NCI-H1105 (cell line): ENCODE measurements at regions not wholly inside any gene's neighbourhood (a gene's known extent, or its start where the extent isn't known, plus 50 kb on each side); places are given as distances from the start of the nearest gene placed in this dataset.

Experiments used
- DNase-seq: peaks from one replicate; lab custom pipeline; 2025; lab: John Stamatoyannopoulos, UW

DNA sequence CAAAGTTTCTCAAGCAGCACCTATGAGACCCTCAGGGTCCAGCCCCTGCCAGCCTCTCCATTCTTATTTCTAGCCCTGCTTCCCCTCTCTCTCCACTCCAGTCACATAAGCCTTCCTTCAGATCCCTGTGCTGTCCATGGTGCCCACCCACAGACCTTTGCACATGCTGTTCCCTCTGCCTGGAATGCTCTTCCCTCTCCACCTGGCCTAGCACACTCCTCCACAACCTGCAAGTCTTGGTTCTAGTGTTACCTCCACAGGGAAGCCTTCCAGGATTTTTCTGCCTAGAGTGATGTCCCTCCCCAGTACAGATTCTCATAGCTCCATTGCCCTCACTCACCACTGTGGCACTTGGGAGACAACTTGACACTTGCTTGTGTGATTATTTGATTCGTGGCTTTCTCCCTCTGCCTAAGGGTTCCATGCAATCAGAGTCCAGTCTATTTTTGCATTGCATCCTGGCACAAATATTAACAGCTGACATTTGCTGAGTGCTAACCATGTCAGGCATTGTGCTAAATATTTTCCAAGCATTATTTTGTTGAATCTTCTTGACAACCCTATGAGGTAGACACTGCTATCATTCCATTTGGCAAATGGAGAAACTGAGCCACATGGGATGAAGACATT, 127.3 kb downstream of the SYF2 start:
- no peak for DNase-seq

- DNase-seq: no peak
Measured at GRCh38 chr1:25103164-25103795, 129.0 kb downstream of the SYF2 start.

DNA sequence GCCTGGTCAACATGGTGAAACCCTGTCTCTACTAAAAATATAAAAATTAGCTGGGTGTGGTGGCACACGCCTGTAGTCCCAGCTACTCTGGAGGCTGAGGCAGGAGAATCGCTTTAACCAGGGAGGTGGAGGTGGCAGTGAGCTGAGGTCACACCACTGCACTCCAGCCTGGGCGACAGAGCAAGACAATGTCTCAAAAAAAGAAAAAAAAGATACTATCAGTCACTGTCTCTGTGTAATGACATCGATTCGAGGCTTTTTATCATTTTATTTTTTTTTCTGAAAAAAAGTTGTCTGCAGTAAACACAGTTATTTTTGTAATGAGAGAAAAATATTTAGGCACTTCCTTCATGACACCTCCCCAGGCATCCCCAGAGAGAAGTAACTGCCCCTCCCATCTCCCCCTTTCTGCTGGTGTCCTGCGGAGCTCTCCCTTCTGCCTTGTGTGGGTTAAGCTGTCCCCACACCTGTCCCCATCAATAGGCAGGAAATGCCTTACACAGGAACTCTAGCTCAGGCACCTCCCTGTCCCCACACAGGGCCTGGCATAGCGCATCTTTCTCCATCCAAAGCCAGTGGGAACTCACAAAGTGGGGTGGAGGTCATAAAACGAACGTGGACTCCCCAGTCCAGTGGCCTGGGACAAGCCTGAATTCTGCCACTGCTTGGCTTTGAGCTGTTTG, 132.0 kb downstream of the SYF2 start:
- no peak for DNase-seq

DNA sequence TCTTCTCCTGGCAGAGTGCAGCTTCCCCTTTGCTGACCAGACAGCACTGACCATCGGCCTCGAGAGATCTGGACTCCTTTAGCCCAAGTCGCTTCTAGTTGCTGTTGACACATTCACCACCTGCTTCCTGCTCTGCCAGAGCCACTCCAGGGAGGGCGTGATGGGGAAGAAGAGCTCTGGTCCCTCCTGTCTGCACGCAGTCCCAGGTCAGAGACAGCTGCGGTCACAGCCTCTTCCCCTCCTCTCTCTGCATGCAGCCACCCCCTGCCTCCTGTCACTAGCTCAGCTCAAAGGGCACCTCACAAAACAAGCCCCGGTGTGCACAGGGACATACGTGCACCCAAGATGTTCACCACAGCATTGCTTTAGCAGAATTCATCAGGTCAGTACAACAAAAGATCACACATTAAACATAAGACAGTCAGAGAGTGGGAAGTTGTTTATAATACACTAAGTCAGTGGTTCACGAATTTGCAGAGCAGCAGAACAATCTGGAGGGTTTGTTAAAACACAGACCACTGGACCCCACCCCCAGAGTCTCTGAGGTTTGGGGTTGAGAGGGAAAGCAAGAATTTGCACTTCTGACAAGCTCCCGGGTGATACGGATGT, 132.9 kb downstream of the SYF2 start:
- no peak for DNase-seq

DNA sequence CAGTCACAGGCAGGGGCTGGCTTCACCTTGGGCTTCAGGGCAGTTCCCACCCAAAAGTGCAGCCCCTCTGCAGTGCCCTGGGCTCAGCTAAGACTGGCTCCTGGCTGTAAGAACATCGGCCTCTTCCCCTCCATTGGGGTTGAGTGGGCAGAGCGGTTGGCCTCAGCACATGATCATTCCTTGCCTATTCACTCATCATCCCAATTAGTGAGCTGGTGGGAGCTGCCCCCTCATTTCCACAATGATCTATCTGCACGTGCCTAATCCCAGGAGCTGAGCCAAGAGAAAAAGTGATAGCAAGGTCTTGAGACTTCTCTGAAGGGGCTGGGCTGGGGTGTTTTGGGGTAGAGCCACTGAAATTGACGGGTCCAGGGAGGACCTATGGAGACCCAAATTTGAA, 133.6 kb downstream of the SYF2 start:
- no peak for DNase-seq

- DNase-seq: no peak
Measured at GRCh38 chr1:25096307-25097150, 135.8 kb downstream of the SYF2 start.

- DNase-seq: no peak
Measured at GRCh38 chr1:25095635-25096200, 136.6 kb downstream of the SYF2 start.

GRCh38 chr1:25094995-25095394, 137.3 kb downstream of the SYF2 start:
- no peak for DNase-seq

GRCh38 chr1:25094229-25094628, 138.1 kb downstream of the SYF2 start:
- no peak for DNase-seq

- no peak for DNase-seq
Measured at GRCh38 chr1:25091658-25092057, 140.6 kb downstream of the SYF2 start.

DNA sequence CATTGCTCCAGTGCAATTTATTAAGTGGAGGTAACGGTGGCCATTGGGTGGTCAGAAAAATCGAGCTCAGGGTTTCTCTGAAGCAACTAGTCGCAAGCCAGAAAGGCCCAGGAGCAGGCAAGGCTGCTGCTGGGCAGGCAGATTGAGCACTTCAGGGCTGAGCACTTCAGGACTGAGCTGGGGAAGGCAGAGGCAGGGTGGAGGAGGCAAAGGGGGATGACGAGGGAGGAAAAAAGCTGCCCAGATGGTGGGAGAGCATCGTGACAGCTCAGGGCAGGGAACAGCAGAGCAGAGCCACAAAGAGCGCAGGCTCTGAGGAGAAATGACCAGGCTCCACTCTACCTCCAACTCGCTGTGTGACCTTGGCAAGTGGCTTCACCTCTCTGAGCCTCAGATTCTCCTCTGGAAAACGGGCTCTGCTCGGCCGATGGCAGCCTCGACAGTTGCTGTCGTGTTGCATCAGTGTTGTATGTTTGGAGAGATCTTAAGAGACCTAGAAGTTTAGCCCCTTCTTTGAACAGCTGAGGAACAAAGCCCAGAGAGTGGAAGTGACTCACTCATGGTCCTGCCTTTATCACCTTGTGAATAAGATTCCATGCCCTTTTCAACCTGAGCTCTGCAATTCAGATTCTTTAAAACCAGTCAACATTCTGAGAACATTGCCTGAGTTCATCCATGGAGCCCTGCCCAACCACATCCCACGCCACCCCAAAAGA, 141.4 kb downstream of the SYF2 start:
- DNase-seq: no peak

- DNase-seq: no peak
Measured at GRCh38 chr1:25089772-25090171, 142.5 kb downstream of the SYF2 start.

DNA sequence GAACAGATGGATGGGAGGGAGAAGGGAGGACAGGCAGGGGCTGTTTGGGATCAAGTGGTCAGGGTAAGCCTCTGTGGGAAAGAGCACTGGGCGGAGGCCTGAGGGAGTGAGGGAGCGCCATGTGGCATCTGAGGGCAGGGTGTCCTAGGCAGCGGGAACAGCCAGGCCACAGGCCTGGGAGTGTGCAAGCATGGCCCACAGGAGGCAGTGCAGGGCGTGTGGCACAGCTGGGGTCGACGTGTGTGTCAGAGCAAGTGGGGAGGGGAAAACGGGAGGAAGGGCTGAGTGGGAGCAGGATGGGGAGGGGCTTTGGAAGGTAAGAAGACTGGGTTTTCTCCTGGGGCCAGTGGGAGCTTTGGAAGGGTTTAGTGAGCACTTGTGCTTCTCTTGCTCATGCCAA, 143.4 kb downstream of the SYF2 start:
- no peak for DNase-seq

DNA sequence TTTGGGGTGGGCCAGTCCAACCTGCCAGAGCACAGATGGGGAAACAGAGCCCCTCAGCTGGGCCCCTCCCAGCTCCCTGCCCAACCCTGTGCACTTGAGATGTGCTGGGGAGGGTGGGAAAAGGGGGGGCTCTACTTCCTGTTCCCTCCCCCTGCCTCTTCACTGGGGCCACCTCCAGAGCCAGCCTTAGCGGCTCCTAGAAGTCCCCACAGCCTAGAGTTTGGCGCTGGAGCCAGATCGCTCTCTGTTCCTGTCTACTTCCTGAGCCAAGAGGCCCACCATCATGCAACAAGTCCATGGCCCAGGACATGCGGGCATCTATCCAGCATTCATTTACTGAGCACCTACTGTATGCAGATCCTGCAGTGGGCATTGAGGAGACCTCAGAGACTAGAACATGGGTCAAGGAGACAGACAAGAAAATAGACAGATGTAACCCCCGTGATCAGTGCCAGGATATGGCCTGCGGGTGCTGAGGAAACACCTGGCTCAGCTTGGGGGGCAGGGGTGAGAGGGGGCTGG, 144.1 kb downstream of the SYF2 start:
- no peak for DNase-seq

GRCh38 chr1:25086518-25087079, 145.7 kb downstream of the SYF2 start:
- no peak for DNase-seq

- no peak for DNase-seq
Measured at GRCh38 chr1:25084407-25084806, 147.9 kb downstream of the SYF2 start.

DNA sequence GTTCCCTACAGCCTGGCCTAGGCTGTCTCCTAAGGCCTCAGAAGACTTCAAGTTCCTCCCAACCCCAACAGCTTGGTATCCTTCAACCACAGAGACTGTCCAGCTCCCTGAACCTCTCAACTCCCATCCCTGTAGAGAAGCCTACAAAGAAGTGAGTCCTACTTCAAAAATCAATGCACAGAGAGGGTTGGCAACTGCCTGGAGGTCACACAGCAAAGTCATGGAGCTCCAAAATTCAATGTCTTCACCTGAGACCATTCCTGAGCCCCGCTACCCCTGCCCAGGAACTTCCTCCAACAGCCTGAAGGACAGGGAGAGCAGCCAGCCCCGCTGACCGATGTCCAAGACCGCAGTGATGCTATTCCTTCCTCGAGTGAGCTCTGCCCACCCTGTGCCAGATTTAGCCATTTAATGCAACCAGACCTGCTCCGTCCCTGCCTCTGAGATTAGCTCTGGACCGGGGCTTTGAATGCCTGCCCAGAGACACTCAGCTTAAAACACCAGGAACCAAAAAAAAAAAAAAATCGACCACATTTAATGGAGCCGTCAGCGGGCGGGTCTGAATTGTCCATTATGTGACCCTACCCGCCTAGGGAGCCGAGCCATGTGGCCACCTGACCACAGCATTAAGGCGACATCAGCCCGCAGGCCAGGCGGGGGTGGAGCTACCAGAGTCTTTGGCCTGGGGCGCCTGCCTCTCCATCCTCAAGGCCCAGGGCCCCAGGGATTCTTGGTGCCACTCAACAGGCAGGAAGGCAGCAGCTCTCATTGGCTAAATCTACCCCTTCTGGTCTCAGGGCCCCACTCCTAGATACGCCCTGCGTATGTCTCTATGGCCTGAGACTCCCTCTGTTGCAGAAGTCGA, 148.6 kb downstream of the SYF2 start:
- DNase-seq: no peak

DNA sequence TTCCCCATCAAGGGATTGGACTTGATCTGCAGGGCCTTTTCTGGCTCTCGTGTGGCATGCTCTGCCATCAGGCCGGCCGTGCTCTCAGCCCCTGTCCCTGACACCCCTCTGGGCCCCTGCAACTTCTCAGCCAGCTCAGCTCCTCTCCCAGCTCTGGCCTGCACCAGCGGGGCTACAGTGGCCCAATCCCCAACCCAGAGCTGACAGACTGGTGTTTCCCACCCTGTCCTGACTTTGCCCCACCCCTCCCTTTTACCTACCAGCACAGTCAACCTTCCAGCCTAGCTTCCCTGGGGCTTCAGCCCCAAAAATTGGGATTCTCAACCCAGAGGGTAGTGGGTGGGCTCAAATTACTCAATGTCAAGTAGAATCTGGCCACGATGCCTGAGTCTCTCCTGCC, 149.3 kb downstream of the SYF2 start:
- DNase-seq: no peak

- DNase-seq: no peak
Measured at GRCh38 chr1:25082216-25082899, 149.9 kb downstream of the SYF2 start.
